Transverse colon (tissue), 4 donors: ENCODE measurements at regions not wholly inside any gene's neighbourhood (a gene's known extent, or its start where the extent isn't known, plus 50 kb on each side); places are given as distances from the start of the nearest gene placed in this dataset.
A peak's percentile ranks its signal among the peaks of the same experiment; 100 is the strongest.

ENCODE experiments used
- DNase-seq: peaks from one replicate; pipeline ENCODE4 v3.0.0-alpha.2; 2019
- H3K27ac ChIP-seq, 4 donors: fragments of 200-600 bp; sonication (generic); 2 replicates each; pipeline ENCODE4 v1.5.1; 2016 to 2018; ENCODE audit warnings: inconsistent platforms in 4 of 4
- H3K27me3 ChIP-seq: fragments of 200-600 bp; sonication (generic); 2 replicates; pipeline ENCODE4 v1.5.1; 2017; ENCODE audit warnings: inconsistent platforms
- H3K36me3 ChIP-seq, 4 donors: fragments of 200-600 bp; sonication (generic); 2 replicates each; pipeline ENCODE4 v1.5.1; 2017 to 2019; ENCODE audit warnings: inconsistent platforms in 4 of 4
- H3K4me1 ChIP-seq, 4 donors: fragments of 200-600 bp; sonication (generic); 2 replicates each; pipeline ENCODE4 v1.5.1; 2017 to 2020; ENCODE audit warnings: inconsistent platforms in 4 of 4
- H3K4me3 ChIP-seq, 4 donors: fragments of 200-600 bp; sonication (generic); 1 replicate in 1 of 4; 2 replicates in 3 of 4; pipeline versions ENCODE4 v1.5.1 to v1.6.1; 2017 to 2019; ENCODE audit warnings: inconsistent platforms in 4 of 4
- H3K9me3 ChIP-seq, 2 donors: fragments of 200-600 bp; sonication (generic); 2 replicates each; pipeline ENCODE4 v1.5.1; 2017 to 2019; ENCODE audit warnings: inconsistent platforms in 2 of 2
- EP300 ChIP-seq: sonication (generic); formaldehyde crosslinking; IDR thresholded peaks from one replicate; pipeline ENCODE4 v1.6.1; 2017; ENCODE audit warnings: antibody characterized with exemption, low read depth
- POLR2A ChIP-seq: fragments of 450-650 bp; IDR thresholded peaks from one replicate; pipeline ENCODE4 v1.6.1; 2016; ENCODE audit warnings: antibody characterized with exemption, mild to moderate bottlenecking, moderate library complexity
- POLR2AphosphoS5 ChIP-seq, 3 donors: sonication (generic); formaldehyde crosslinking; IDR thresholded peaks; one replicate each; pipeline ENCODE4 v1.6.1; 2016; ENCODE audit warnings: antibody characterized with exemption in 3 of 3
- WGBS, 2 donors: methylation state at CpG; one replicate each; pipeline ENCODE4 v1.1.5; 2018; ENCODE audit warnings: low coverage in 1 of 2; 5-methylcytosine and 5-hydroxymethylcytosine counted together
- in situ Hi-C, 4 donors: fragments of 200-750 bp; cut with MboI; loops; one replicate each; pipeline versions ENCODE4 v1.15.0 to v1.15.1; 2017; ENCODE audit warnings: low sequenced_read_pairs in 3 of 4, low pct_ligation_motif_present in 1 of 4, low pct_unique_long_range_greater_than_20kb in 1 of 4
- intact Hi-C: fragments of 100-400 bp; cut with DNase I; formaldehyde crosslinking; loops from one replicate; pipeline ENCODE4 v1.15.1; 2023; ENCODE audit warnings: low total_unique reads
- TF ChIP-seq, protein P1 (sequence below), 5 experiments: fragments of 200-600 bp in 3 of 5; fragments of 450-650 bp in 2 of 5; sonication (generic) in 3 of 5; IDR thresholded peaks; 1 replicate in 2 of 5; 2 replicates in 3 of 5; pipeline ENCODE4 v1.5.1; 2016 to 2017; ENCODE audit warnings: antibody characterized with exemption in 5 of 5, inconsistent platforms in 3 of 5, mild to moderate bottlenecking in 2 of 5, moderate library complexity in 1 of 5

DNA sequence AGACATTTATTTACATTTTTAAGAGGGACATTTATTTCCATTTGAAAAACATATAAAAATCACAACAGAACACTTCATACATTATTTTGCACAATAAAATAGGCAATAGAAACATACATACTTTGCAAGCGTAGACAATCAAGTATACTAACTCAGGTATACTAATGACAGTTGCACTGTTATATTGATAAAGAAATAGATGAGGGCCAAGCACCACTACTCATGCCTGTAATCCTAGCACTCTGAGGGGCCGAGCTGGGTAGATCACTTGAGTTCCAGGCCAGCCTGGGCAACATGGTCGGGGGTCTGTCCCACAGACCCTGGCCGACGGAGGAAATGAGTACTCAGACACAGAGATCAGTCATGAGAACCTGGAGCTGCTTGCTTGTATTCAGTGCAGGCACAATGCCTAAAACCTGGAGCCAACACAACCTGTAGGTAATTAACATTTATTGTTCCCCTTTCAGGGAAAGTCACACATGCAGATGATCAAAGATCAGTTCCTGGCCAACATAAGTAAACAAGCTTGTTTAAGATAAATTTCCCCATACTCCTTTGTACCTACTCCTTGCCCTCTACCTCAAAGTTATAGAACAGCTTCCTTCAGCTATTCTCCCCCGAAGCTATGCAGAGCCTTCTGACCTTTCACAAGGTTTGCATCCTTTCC lies 1960.2 kb downstream of the SUCLG1 start:
- TF ChIP-seq, protein P1, sequence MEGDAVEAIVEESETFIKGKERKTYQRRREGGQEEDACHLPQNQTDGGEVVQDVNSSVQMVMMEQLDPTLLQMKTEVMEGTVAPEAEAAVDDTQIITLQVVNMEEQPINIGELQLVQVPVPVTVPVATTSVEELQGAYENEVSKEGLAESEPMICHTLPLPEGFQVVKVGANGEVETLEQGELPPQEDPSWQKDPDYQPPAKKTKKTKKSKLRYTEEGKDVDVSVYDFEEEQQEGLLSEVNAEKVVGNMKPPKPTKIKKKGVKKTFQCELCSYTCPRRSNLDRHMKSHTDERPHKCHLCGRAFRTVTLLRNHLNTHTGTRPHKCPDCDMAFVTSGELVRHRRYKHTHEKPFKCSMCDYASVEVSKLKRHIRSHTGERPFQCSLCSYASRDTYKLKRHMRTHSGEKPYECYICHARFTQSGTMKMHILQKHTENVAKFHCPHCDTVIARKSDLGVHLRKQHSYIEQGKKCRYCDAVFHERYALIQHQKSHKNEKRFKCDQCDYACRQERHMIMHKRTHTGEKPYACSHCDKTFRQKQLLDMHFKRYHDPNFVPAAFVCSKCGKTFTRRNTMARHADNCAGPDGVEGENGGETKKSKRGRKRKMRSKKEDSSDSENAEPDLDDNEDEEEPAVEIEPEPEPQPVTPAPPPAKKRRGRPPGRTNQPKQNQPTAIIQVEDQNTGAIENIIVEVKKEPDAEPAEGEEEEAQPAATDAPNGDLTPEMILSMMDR (IDR thresholded peaks at IDR 0.05), result no peak
- TF ChIP-seq POLR2A, result no peak
- no peak for TF ChIP-seq EP300
- TF ChIP-seq POLR2AphosphoS5 (IDR thresholded peaks at IDR 0.05), result no peak
- peaks cover 0 to 9% (median 2%) of the 10 kb centered on the region in 4 donors for H3K4me1 ChIP-seq
- 39 to 51% methylated on average over 3 to 6 of the region's 6 CpGs for WGBS, 2 donors
- H3K27me3 ChIP-seq, result no peaks in the 10 kb centered on the region
- H3K4me3 ChIP-seq, result peak overlapping the region in 1 of 4 donors; percentile 31
- peak; percentile 26 for DNase-seq
- H3K9me3 ChIP-seq, result peaks cover 9 to 22% of the 10 kb centered on the region in 2 donors
- no peaks in the 10 kb centered on the region for H3K36me3 ChIP-seq
- peak overlapping the region; percentile 26 to 69 (median 45) for H3K27ac ChIP-seq
- intact Hi-C loops, result no loop called here
- in situ Hi-C loops, result no loop called here

DNA sequence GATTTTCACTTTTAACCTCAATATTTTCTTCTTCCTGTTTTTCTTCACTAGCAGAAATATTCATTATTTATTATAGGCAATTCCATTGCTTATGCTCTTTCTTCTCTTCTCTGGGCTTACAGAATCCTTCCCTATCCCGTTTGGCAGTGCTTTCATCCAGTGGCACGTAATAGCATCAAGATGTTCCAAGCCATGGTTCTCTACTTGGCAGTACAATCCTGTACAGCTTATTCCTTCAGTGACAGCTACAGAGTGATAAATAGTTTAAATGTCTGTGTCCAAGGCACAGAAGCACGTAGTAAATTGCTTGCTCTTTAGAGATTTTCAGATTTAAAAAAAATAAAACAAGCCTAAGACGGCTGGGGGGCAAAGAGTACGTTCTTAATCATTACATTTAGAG lies 1964.3 kb downstream of the SUCLG1 start:
- WGBS, 2 donors, result 42 to 60% methylated on average over 5 of the region's 5 CpGs
- no peak for DNase-seq
- intact Hi-C loops, result no loop called here
- Histone ChIP-seq H3K27ac (no peak overlapping the region), H3K4me1 (peaks cover 0 to 9% (median 2%) of the 10 kb centered on the region in 4 donors), H3K27me3 (no peaks in the 10 kb centered on the region), H3K4me3 (no peak overlapping the region), H3K36me3 (no peaks in the 10 kb centered on the region), H3K9me3 (peaks cover 5 to 9% of the 10 kb centered on the region in 2 donors)
- in situ Hi-C loops, result no loop called here
- TF ChIP-seq POLR2A (no peak), POLR2AphosphoS5 (IDR thresholded peaks at IDR 0.05) (no peak), EP300 (no peak)
- TF ChIP-seq, protein P1 (IDR thresholded peaks at IDR 0.05), result no peak

- peaks cover 0 to 4% (median 0%) of the 10 kb centered on the region in 4 donors for H3K4me1 ChIP-seq
- 80 to 86% methylated on average over 1 of the region's 1 CpG for WGBS, 2 donors
- in situ Hi-C loops, result no loop called here
- intact Hi-C loops, result no loop called here
- no peaks in the 10 kb centered on the region for H3K27me3 ChIP-seq
- TF ChIP-seq POLR2A, result no peak
- TF ChIP-seq EP300, result no peak
- no peak for TF ChIP-seq POLR2AphosphoS5 (IDR thresholded peaks at IDR 0.05)
- H3K9me3 ChIP-seq, result peaks cover 5 to 9% of the 10 kb centered on the region in 2 donors
- no peak overlapping the region for H3K4me3 ChIP-seq
- no peak for DNase-seq
- H3K27ac ChIP-seq, result no peak overlapping the region
- no peaks in the 10 kb centered on the region for H3K36me3 ChIP-seq
These were observed 1967.5 kb downstream of the SUCLG1 start for GRCh38 chr2:82491591-82491990.

DNA sequence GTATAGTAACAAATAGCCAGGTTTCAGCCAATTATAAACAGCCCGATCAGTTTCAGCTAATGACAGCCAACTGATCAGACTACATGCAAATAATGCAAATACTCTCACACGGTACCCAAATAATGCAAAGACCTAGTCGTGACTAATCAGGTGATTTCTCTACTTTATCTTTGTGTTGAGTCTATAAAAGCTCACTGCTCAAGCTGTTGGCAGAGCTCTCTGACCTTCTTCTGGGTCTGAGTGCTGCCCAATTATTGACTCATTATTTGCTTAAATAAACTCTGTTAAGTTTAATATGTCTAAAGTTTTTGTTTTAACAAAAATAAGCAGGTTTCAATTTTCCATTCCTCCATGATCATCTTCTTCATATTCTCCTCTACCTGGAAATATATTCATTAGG lies 1971.7 kb downstream of the SUCLG1 start:
- H3K36me3 ChIP-seq, result no peaks in the 10 kb centered on the region
- WGBS, 2 donors, result 53% methylated on average over 3 of the region's 3 CpGs; no CpG with 5 or more reads in 1 of the 2 donors
- H3K4me3 ChIP-seq, result no peak overlapping the region
- intact Hi-C loops, result no loop called here
- no peaks in the 10 kb centered on the region for H3K27me3 ChIP-seq
- in situ Hi-C loops, result no loop called here
- H3K4me1 ChIP-seq, result peaks cover 0 to 4% (median 0%) of the 10 kb centered on the region in 4 donors
- no peak for DNase-seq
- no peak overlapping the region for H3K27ac ChIP-seq
- TF ChIP-seq POLR2AphosphoS5 (IDR thresholded peaks at IDR 0.05) (no peak), POLR2A (no peak), EP300 (no peak)
- TF ChIP-seq, protein P1 (IDR thresholded peaks at IDR 0.05), result no peak
- peaks cover 5 to 9% of the 10 kb centered on the region in 2 donors for H3K9me3 ChIP-seq
